ENCODE measurements at regions not wholly inside any gene's neighbourhood (a gene's known extent, or its start where the extent isn't known, plus 50 kb on each side); places are given as distances from the start of the nearest gene placed in this dataset.

DNA sequence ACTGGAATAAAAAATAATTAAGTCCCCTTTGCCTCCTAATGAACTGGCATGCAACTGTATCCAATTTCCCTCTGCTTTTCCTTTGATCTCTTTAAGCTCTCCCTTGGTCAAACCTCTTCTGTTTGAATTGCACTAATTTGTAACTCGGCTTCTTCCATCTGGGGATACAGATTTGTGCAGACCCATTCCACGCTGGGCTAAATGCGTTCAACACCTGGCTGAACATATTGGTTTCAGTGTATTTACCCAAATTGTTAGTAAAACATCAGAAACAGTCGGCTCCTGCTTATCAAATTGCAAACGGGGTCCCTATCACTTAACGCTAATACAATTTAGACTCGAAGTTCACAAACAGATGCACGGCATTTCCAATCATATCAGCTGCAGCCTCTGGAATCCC is 124.9 kb upstream of the TAPT1 start:
- H3K4me1 ChIP-seq (replicated peaks in 1 of 4; ENCODE audit: control insufficient read depth in 3 of 4, insufficient read depth in 4 of 4, low read length in 3 of 4) = no peaks in the 10 kb centered on the region
- ChIA-PET CTCF (ENCODE audit: partially characterized antibody) (no interaction called here), POLR2A (ENCODE audit: partially characterized antibody) (no interaction called here)
- H3K23me2 ChIP-seq (ENCODE audit: low read depth, low read length) = no peaks in the 10 kb centered on the region
- no peak overlapping the region for H3K18ac ChIP-seq (ENCODE audit: extremely low read depth, low read length)
- TF ChIP-seq CBX8 (IDR thresholded peaks at IDR 0.05; ENCODE audit: borderline replicate concordance, low read depth, low read length) (no peak), TBP (IDR thresholded peaks at IDR 0.05; ENCODE audit: low read depth, low read length) (no peak), SAP30 (IDR thresholded peaks at IDR 0.05; ENCODE audit: insufficient read depth, insufficient replicate concordance, low read length) (no peak), RXRA (IDR thresholded peaks at IDR 0.05; ENCODE audit: insufficient read depth, low read depth, low read length) (no peak), RAD21 (IDR thresholded peaks at IDR 0.05 in 1 of 2, conservative IDR thresholded peaks at IDR 0.05 in 1 of 2; ENCODE audit: low read depth in 2 of 2, low read length in 2 of 2) (no peak), BACH1 (IDR thresholded peaks at IDR 0.05; ENCODE audit: low read length) (no peak), BRCA1 (IDR thresholded peaks at IDR 0.05; ENCODE audit: low read depth, low read length) (no peak), KDM4A (IDR thresholded peaks at IDR 0.05; ENCODE audit: low read depth, low read length, severe bottlenecking) (no peak), CHD2 (IDR thresholded peaks at IDR 0.05; ENCODE audit: low read length) (no peak), ZNF274 (IDR thresholded peaks at IDR 0.05; ENCODE audit: borderline replicate concordance, extremely low read depth, low read length) (no peak), PHF8 (conservative IDR thresholded peaks at IDR 0.05; ENCODE audit: low read depth, low read length) (no peak)
- H3K4me3 ChIP-seq (ENCODE audit: extremely low read depth in 1 of 4, insufficient read depth in 2 of 4, low read depth in 3 of 4, low read length in 4 of 4) = no peak overlapping the region
- no peaks in the 10 kb centered on the region for H4K20me1 ChIP-seq (replicated peaks in 1 of 2; ENCODE audit: control insufficient read depth in 1 of 2, insufficient read depth in 2 of 2, low read length in 2 of 2)
- H3K36me3 ChIP-seq (ENCODE audit: control insufficient read depth in 2 of 4, insufficient read depth in 4 of 4, low read length in 3 of 4) = no peaks in the 10 kb centered on the region; a peak in 1 of 8 replicates
- no peak overlapping the region for H4K5ac ChIP-seq (ENCODE audit: insufficient read length, low read depth, low read length)
- H3K23ac ChIP-seq (ENCODE audit: insufficient read length) = no peak overlapping the region
- no peaks in the 10 kb centered on the region for H3K9me3 ChIP-seq (ENCODE audit: insufficient read depth in 2 of 2, low read depth in 1 of 2, low read length in 1 of 2)
- H3K79me2 ChIP-seq (ENCODE audit: control insufficient read depth in 1 of 2, insufficient read depth in 2 of 2, low read length in 2 of 2) = no peaks in the 10 kb centered on the region
- H2AFZ ChIP-seq (ENCODE audit: low read length) = no peak overlapping the region
- no peak overlapping the region for H2BK5ac ChIP-seq (ENCODE audit: low read depth, low read length)
- no peak overlapping the region for H4K8ac ChIP-seq (ENCODE audit: extremely low read depth, insufficient read depth, low read length)
- H2BK15ac ChIP-seq (ENCODE audit: low read length) = no peak overlapping the region
- no peak for FAIRE-seq
- no peak overlapping the region for H2BK120ac ChIP-seq (replicated peaks; ENCODE audit: low read depth, low read length)
- H3K4me2 ChIP-seq (ENCODE audit: insufficient read depth in 1 of 2, low read depth in 2 of 2, low read length in 2 of 2) = no peak overlapping the region
- no peak overlapping the region for H4K91ac ChIP-seq (replicated peaks; ENCODE audit: insufficient read length, low read length)
- no peaks in the 10 kb centered on the region for H3K79me1 ChIP-seq (ENCODE audit: low read depth, low read length)
- DNase-seq (ENCODE audit: low read depth in 1 of 2, low spot score in 2 of 2) = no peak
- no peaks in the 10 kb centered on the region for H3K27me3 ChIP-seq (replicated peaks in 1 of 4; ENCODE audit: control insufficient read depth in 3 of 4, extremely low read depth in 1 of 4, insufficient read depth in 3 of 4, low read length in 3 of 4)
- no peak overlapping the region for H3K27ac ChIP-seq (ENCODE audit: low read depth, low read length)
- H2BK12ac ChIP-seq (ENCODE audit: low read depth, low read length) = no peak overlapping the region
- H2AK5ac ChIP-seq (ENCODE audit: low read depth, low read length) = no peak overlapping the region
- no peak overlapping the region for H3K56ac ChIP-seq (replicated peaks; ENCODE audit: insufficient read length, low read depth, low read length)
- 88% methylated on average over 8 of the region's 8 CpGs; no CpG with 5 or more reads in 1 of the 2 experiments for WGBS, 2 experiments (ENCODE audit: extremely low coverage in 1 of 2, insufficient coverage in 1 of 2, insufficient read length in 1 of 2, insufficient replicate concordance in 2 of 2, low coverage in 1 of 2, low lambda C conversion rate in 2 of 2, missing lambda C conversion rate in 1 of 2)
- H3K9ac ChIP-seq (replicated peaks in 1 of 4; ENCODE audit: extremely low read depth in 1 of 4, low read depth in 3 of 4, low read length in 3 of 4) = no peak overlapping the region
- no peak overlapping the region for H3K4ac ChIP-seq (replicated peaks; ENCODE audit: insufficient read length, low read depth, low read length)
- H3K14ac ChIP-seq (ENCODE audit: insufficient read length) = no peak overlapping the region
- no peak overlapping the region for H2BK20ac ChIP-seq (ENCODE audit: low read length)
